ENCODE measurements at regions not wholly inside any gene's neighbourhood (a gene's known extent, or its start where the extent isn't known, plus 50 kb on each side); places are given as distances from the start of the nearest gene placed in this dataset.
"Not testable (repeated sequence)": the region's sequence is repeated elsewhere in the genome, so short reads cannot be mapped to it uniquely, and the experiment has no call there.

GRCh38 chr1:95659166-95659565, 425.2 kb downstream of the RWDD3 start:
- TF ChIP-seq TAF1 (IDR thresholded peaks at IDR 0.05; ENCODE audit: borderline replicate concordance, low read depth, low read length): no peak
- TF ChIP-seq POLR2AphosphoS5 (IDR thresholded peaks at IDR 0.05; ENCODE audit: low read depth, low read length): no peak
- FAIRE-seq (no peak), DNase-seq (ENCODE audit: insufficient read length) (no peak)

- no peak for TF ChIP-seq POLR2A (IDR thresholded peaks at IDR 0.05; ENCODE audit: low read depth, low read length)
- TF ChIP-seq TAF1 (IDR thresholded peaks at IDR 0.05; ENCODE audit: borderline replicate concordance, low read depth, low read length): no peak
- TF ChIP-seq POLR2AphosphoS5 (IDR thresholded peaks at IDR 0.05; ENCODE audit: low read depth, low read length): no peak
- DNase-seq (ENCODE audit: insufficient read length) (no peak), FAIRE-seq (no peak)
These were observed 425.6 kb downstream of the RWDD3 start for GRCh38 chr1:95659588-95659987.

GRCh38 chr1:95660736-95661135, 426.7 kb downstream of the RWDD3 start:
- FAIRE-seq (no peak), DNase-seq (ENCODE audit: insufficient read length) (no peak)
- no peak for TF ChIP-seq POLR2A (IDR thresholded peaks at IDR 0.05; ENCODE audit: low read depth, low read length)

GRCh38 chr1:95663530-95663929, 429.5 kb downstream of the RWDD3 start:
- not testable (repeated sequence) for FAIRE-seq; DNase-seq (ENCODE audit: insufficient read length)

GRCh38 chr1:95668165-95668564, 434.2 kb downstream of the RWDD3 start:
- FAIRE-seq: no peak
- TF ChIP-seq POLR2A (IDR thresholded peaks at IDR 0.05; ENCODE audit: low read depth, low read length) (no peak), POLR2AphosphoS5 (IDR thresholded peaks at IDR 0.05; ENCODE audit: low read depth, low read length) (no peak), TAF1 (IDR thresholded peaks at IDR 0.05; ENCODE audit: borderline replicate concordance, low read depth, low read length) (no peak)
- no peak for DNase-seq (ENCODE audit: insufficient read length)

- not testable (repeated sequence) for DNase-seq (ENCODE audit: insufficient read length); FAIRE-seq
These were observed 435.6 kb downstream of the RWDD3 start for GRCh38 chr1:95669638-95670037.

- FAIRE-seq (no peak), DNase-seq (ENCODE audit: insufficient read length) (no peak)
These were observed 437.1 kb downstream of the RWDD3 start for GRCh38 chr1:95671098-95671497.

GRCh38 chr1:95679262-95679661, 445.3 kb downstream of the RWDD3 start:
- DNase-seq (ENCODE audit: insufficient read length): no peak
- no peak for FAIRE-seq
- TF ChIP-seq POLR2AphosphoS5 (IDR thresholded peaks at IDR 0.05; ENCODE audit: low read depth, low read length): no peak
- no peak for TF ChIP-seq POLR2A (IDR thresholded peaks at IDR 0.05; ENCODE audit: low read depth, low read length)

More at GRCh38 chr1:95671098-95671497, 437.1 kb downstream of the RWDD3 start:
- TF ChIP-seq TAF1 (IDR thresholded peaks at IDR 0.05; ENCODE audit: borderline replicate concordance, low read depth, low read length): no peak
- TF ChIP-seq POLR2A (IDR thresholded peaks at IDR 0.05; ENCODE audit: low read depth, low read length): no peak
- no peak for TF ChIP-seq POLR2AphosphoS5 (IDR thresholded peaks at IDR 0.05; ENCODE audit: low read depth, low read length)

- no peak for FAIRE-seq
- no peak for DNase-seq (ENCODE audit: insufficient read length)
- TF ChIP-seq TAF1 (IDR thresholded peaks at IDR 0.05; ENCODE audit: borderline replicate concordance, low read depth, low read length): no peak
These were observed 451.1 kb downstream of the RWDD3 start for GRCh38 chr1:95685081-95685480.

- no peak for TF ChIP-seq POLR2A (IDR thresholded peaks at IDR 0.05; ENCODE audit: low read depth, low read length)
- TF ChIP-seq POLR2AphosphoS5 (IDR thresholded peaks at IDR 0.05; ENCODE audit: low read depth, low read length): no peak
- no peak for TF ChIP-seq TAF1 (IDR thresholded peaks at IDR 0.05; ENCODE audit: borderline replicate concordance, low read depth, low read length)
- no peak for DNase-seq (ENCODE audit: insufficient read length)
- no peak for FAIRE-seq
These were observed 452.2 kb downstream of the RWDD3 start for GRCh38 chr1:95686217-95686616.

GRCh38 chr1:95699149-95699953, 465.3 kb downstream of the RWDD3 start:
- no peak for TF ChIP-seq POLR2A (IDR thresholded peaks at IDR 0.05; ENCODE audit: low read depth, low read length)
- no peak for TF ChIP-seq TAF1 (IDR thresholded peaks at IDR 0.05; ENCODE audit: borderline replicate concordance, low read depth, low read length)
- TF ChIP-seq POLR2AphosphoS5 (IDR thresholded peaks at IDR 0.05; ENCODE audit: low read depth, low read length): no peak
- DNase-seq (ENCODE audit: insufficient read length): no peak
- FAIRE-seq: no peak

- DNase-seq (ENCODE audit: insufficient read length) (no peak), FAIRE-seq (no peak)
- TF ChIP-seq POLR2A (IDR thresholded peaks at IDR 0.05; ENCODE audit: low read depth, low read length): no peak
- no peak for TF ChIP-seq POLR2AphosphoS5 (IDR thresholded peaks at IDR 0.05; ENCODE audit: low read depth, low read length)
- no peak for TF ChIP-seq TAF1 (IDR thresholded peaks at IDR 0.05; ENCODE audit: borderline replicate concordance, low read depth, low read length)
These were observed 467.6 kb downstream of the RWDD3 start for GRCh38 chr1:95701450-95702173.

GRCh38 chr1:95703046-95703445, 469.0 kb downstream of the RWDD3 start:
- TF ChIP-seq POLR2A (IDR thresholded peaks at IDR 0.05; ENCODE audit: low read depth, low read length) (no peak), POLR2AphosphoS5 (IDR thresholded peaks at IDR 0.05; ENCODE audit: low read depth, low read length) (no peak), TAF1 (IDR thresholded peaks at IDR 0.05; ENCODE audit: borderline replicate concordance, low read depth, low read length) (no peak)
- FAIRE-seq: no peak
- no peak for DNase-seq (ENCODE audit: insufficient read length)

All from GM12892 (cell line).